GM12892 (cell line): ENCODE measurements at regions not wholly inside any gene's neighbourhood (a gene's known extent, or its start where the extent isn't known, plus 50 kb on each side); places are given as distances from the start of the nearest gene placed in this dataset.

Source experiments
- POLR2A ChIP-seq: IDR thresholded peaks from 2 replicates; pipeline ENCODE4 v1.6.1; 2011; ENCODE audit warnings: low read depth, low read length, control low read depth
- POLR2AphosphoS5 ChIP-seq: IDR thresholded peaks from 2 replicates; pipeline ENCODE4 v1.6.1; 2011; ENCODE audit warnings: low read depth, low read length, control low read depth
- TAF1 ChIP-seq: IDR thresholded peaks from 2 replicates; pipeline ENCODE4 v1.6.1; 2011; ENCODE audit warnings: low read depth, mild to moderate bottlenecking, control low read depth, low read length, borderline replicate concordance

GRCh38 chr17:77848257-77848656 lies 110.2 kb upstream of the TNRC6C start:
- no peak for TF ChIP-seq POLR2AphosphoS5
- no peak for TF ChIP-seq TAF1
- no peak for TF ChIP-seq POLR2A
